Endothelial cell of umbilical vein (primary cell): ENCODE measurements at regions not wholly inside any gene's neighbourhood (a gene's known extent, or its start where the extent isn't known, plus 50 kb on each side); places are given as distances from the start of the nearest gene placed in this dataset.

Experiments used
- BruUV-seq: library from RNA; stranded (reverse); fragments of 400-500 nt; replicated peaks from 2 replicates; lab custom pipeline; 2021; lab: Mats Ljungman, UMichigan
- CTCF ChIA-PET: fragments of 300-600, 350-600 bp; sonication (Branson Sonifier 250); formaldehyde crosslinking; loops from one replicate; lab custom pipeline; 2021; ENCODE audit warnings: antibody characterized with exemption, inconsistent platforms; lab: Charles Lee
- POLR2A ChIA-PET: fragments of 300-600, 350-600 bp; sonication (Branson Sonifier 250); formaldehyde crosslinking; loops from one replicate; lab custom pipeline; 2021; ENCODE audit warnings: antibody characterized with exemption, inconsistent platforms; lab: Charles Lee
- DNase-seq: peaks from one replicate; pipeline ENCODE4 v3.0.0-alpha.2; 2011; ENCODE audit warnings: low read depth, low spot score
- FAIRE-seq: peaks from 2 replicates; lab custom pipeline; 2011; peaks lifted over from hg19 to GRCh38; lab: Jason Lieb, UNC
- H2AFZ ChIP-seq: 2 replicates; pipeline ENCODE4 v1.6.0; 2012; ENCODE audit warnings: low read depth, low read length, control low read depth, inconsistent platforms
- H3K27ac ChIP-seq: 2 replicates; pipeline ENCODE4 v1.5.1; 2011; ENCODE audit warnings: low read depth, mild to moderate bottlenecking, control low read depth, low read length, moderate library complexity; ENCODE audit not compliant: insufficient read depth
- H3K27me3 ChIP-seq, 2 experiments: 2 replicates each; pipeline versions ENCODE4 v1.6.0 to v1.6.1; 2011; ENCODE audit warnings: low read length in 2 of 2, mixed read lengths in 1 of 2; ENCODE audit not compliant: control insufficient read depth in 2 of 2, insufficient read depth in 2 of 2
- H3K36me3 ChIP-seq, 2 experiments: 2 replicates in 1 of 2; 3 replicates in 1 of 2; pipeline ENCODE4 v1.5.1; 2011; ENCODE audit warnings: low read length in 2 of 2, mild to moderate bottlenecking in 1 of 2, moderate library complexity in 1 of 2; ENCODE audit not compliant: control insufficient read depth in 2 of 2, insufficient read depth in 2 of 2; ENCODE audit errors: extremely low read depth in 1 of 2
- H3K4me1 ChIP-seq: 3 replicates; pipeline ENCODE4 v1.5.1; 2011; ENCODE audit warnings: mild to moderate bottlenecking, low read length; ENCODE audit not compliant: control insufficient read depth, insufficient read depth; ENCODE audit errors: extremely low read depth
- H3K4me2 ChIP-seq: 2 replicates; pipeline ENCODE4 v1.6.1; 2011; ENCODE audit warnings: low read length, control low read depth, mixed read lengths; ENCODE audit not compliant: insufficient read depth
- H3K4me3 ChIP-seq, 3 experiments: fragments of 200-600 bp in 1 of 3; sonication (generic), shearing (Covaris generic) in 1 of 3; replicated peaks in 1 of 3; 2 replicates each; pipeline ENCODE4 v1.5.1; 2011 to 2016; ENCODE audit warnings: control low read depth in 3 of 3, low read length in 3 of 3, mild to moderate bottlenecking in 2 of 3, inconsistent platforms in 1 of 3, low read depth in 1 of 3, moderate library complexity in 1 of 3; ENCODE audit not compliant: insufficient read depth in 1 of 3
- H3K79me2 ChIP-seq: 2 replicates; pipeline ENCODE4 v1.6.0; 2012; ENCODE audit warnings: low read length, inconsistent platforms; ENCODE audit not compliant: control insufficient read depth, insufficient read depth
- H3K9ac ChIP-seq: replicated peaks from 2 replicates; pipeline ENCODE3; 2011; ENCODE audit warnings: low read length, control low read depth; ENCODE audit not compliant: insufficient read depth; ENCODE audit errors: extremely low read depth
- H3K9me1 ChIP-seq: replicated peaks from 3 replicates; pipeline ENCODE4 v1.6.0; 2011; ENCODE audit warnings: mild to moderate bottlenecking, low read length; ENCODE audit not compliant: control insufficient read depth, insufficient read depth; ENCODE audit errors: extremely low read depth
- H3K9me3 ChIP-seq: replicated peaks from 2 replicates; pipeline ENCODE4 v1.5.1; 2012; ENCODE audit warnings: low read length, inconsistent platforms; ENCODE audit not compliant: control insufficient read depth, insufficient read depth
- H4K20me1 ChIP-seq: replicated peaks from 2 replicates; pipeline ENCODE3; 2011; ENCODE audit warnings: mild to moderate bottlenecking, low read length; ENCODE audit not compliant: control insufficient read depth, insufficient read depth; ENCODE audit errors: extremely low read depth
- EZH2 ChIP-seq: IDR thresholded peaks from 2 replicates; pipeline ENCODE4 v1.6.1; 2012; ENCODE audit warnings: borderline replicate concordance, low read depth, mild to moderate bottlenecking, moderate library complexity, low read length, inconsistent platforms; ENCODE audit not compliant: severe bottlenecking
- FOS ChIP-seq: IDR thresholded peaks from 2 replicates; pipeline ENCODE4 v1.6.1; 2011; ENCODE audit warnings: mild to moderate bottlenecking, low read length, moderate library complexity, borderline replicate concordance; ENCODE audit not compliant: insufficient read depth
- GATA2 ChIP-seq: IDR thresholded peaks from 2 replicates; pipeline ENCODE4 v1.7.0; 2011; ENCODE audit warnings: low read depth, mild to moderate bottlenecking, moderate library complexity, mixed read lengths, low read length; ENCODE audit not compliant: insufficient read length, insufficient read depth
- JUN ChIP-seq: IDR thresholded peaks from 2 replicates; pipeline ENCODE4 v1.6.1; 2011; ENCODE audit warnings: borderline replicate concordance, low read depth; ENCODE audit not compliant: insufficient read length, insufficient read depth
- POLR2A ChIP-seq: IDR thresholded peaks from 2 replicates; pipeline ENCODE4 v1.6.1; 2012; ENCODE audit warnings: low read depth, mild to moderate bottlenecking, control low read depth, low read length
- dilution Hi-C: fragments of 300-500 bp; cut with MboI; formaldehyde crosslinking; loops from one replicate; pipeline ENCODE4 v1.15.0; 2019; ENCODE audit warnings: low sequenced_read_pairs; ENCODE audit not compliant: extremely low pct_ligation_motif_present
- intact Hi-C: fragments of 100-400 bp; cut with micrococcal nuclease; formaldehyde crosslinking; loops from one replicate; pipeline ENCODE4 v1.10.0; 2022
- TF ChIP-seq, protein P1 (sequence below), 2 donors: IDR thresholded peaks; 1 replicate in 1 of 2; 2 replicates in 1 of 2; pipeline ENCODE4 v1.5.1; 2011; ENCODE audit warnings: low read length in 2 of 2, mild to moderate bottlenecking in 2 of 2, moderate library complexity in 2 of 2, control low read depth in 1 of 2, inconsistent platforms in 1 of 2, low read depth in 1 of 2; ENCODE audit not compliant: insufficient read depth in 1 of 2; ENCODE audit errors: extremely low read depth in 1 of 2
- TF ChIP-seq, protein P2 (sequence below): IDR thresholded peaks from 2 replicates; pipeline ENCODE4 v1.6.1; 2011; ENCODE audit not compliant: insufficient read depth, insufficient read length

DNA sequence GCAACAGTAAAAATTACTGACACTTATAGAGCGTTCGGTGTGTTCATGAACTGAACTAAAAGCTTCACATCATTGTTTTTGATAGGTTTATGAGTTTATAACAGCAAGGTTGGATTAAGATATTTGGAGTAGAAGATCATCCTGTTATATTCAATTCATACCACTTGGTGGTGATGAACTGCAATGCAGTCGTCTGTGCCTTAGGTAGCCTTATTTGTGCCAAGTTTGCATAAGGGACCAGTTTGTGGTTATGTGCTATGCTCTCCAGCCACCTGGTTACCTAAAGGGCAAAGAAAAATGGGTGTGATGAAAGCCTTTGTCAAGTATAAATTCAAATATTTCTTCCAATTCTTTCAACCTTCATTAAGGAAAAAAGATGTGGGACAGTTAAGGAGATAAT, 150.9 kb upstream of the KCNH7 start:
- no peak overlapping the region for H3K4me2 ChIP-seq
- no peak for DNase-seq
- no peaks in the 10 kb centered on the region for H3K9me3 ChIP-seq
- H3K4me3 ChIP-seq = no peak overlapping the region
- ChIA-PET POLR2A (no interaction called here), CTCF (no interaction called here)
- no peaks in the 10 kb centered on the region for H3K27me3 ChIP-seq
- no peak for FAIRE-seq
- dilution Hi-C loops (no loop called here), intact Hi-C loops (no loop called here)
- no peaks in the 10 kb centered on the region for H3K9me1 ChIP-seq
- H3K27ac ChIP-seq = no peak overlapping the region
- no peaks in the 10 kb centered on the region for H4K20me1 ChIP-seq
- no peaks in the 10 kb centered on the region for H3K4me1 ChIP-seq
- TF ChIP-seq, protein P1, sequence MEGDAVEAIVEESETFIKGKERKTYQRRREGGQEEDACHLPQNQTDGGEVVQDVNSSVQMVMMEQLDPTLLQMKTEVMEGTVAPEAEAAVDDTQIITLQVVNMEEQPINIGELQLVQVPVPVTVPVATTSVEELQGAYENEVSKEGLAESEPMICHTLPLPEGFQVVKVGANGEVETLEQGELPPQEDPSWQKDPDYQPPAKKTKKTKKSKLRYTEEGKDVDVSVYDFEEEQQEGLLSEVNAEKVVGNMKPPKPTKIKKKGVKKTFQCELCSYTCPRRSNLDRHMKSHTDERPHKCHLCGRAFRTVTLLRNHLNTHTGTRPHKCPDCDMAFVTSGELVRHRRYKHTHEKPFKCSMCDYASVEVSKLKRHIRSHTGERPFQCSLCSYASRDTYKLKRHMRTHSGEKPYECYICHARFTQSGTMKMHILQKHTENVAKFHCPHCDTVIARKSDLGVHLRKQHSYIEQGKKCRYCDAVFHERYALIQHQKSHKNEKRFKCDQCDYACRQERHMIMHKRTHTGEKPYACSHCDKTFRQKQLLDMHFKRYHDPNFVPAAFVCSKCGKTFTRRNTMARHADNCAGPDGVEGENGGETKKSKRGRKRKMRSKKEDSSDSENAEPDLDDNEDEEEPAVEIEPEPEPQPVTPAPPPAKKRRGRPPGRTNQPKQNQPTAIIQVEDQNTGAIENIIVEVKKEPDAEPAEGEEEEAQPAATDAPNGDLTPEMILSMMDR (IDR thresholded peaks at IDR 0.05; ENCODE audit: extremely low read depth in 1 of 2, insufficient read depth in 1 of 2, low read depth in 1 of 2, low read length in 2 of 2) = no peak
- TF ChIP-seq EZH2 = no peak
- no peak for TF ChIP-seq JUN
- TF ChIP-seq GATA2 = no peak
- no peak for TF ChIP-seq FOS
- TF ChIP-seq POLR2A = no peak
- TF ChIP-seq, protein P2, sequence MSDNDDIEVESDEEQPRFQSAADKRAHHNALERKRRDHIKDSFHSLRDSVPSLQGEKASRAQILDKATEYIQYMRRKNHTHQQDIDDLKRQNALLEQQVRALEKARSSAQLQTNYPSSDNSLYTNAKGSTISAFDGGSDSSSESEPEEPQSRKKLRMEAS = no peak
- H3K36me3 ChIP-seq = no peaks in the 10 kb centered on the region
- no peak overlapping the region for H2AFZ ChIP-seq
- BruUV-seq = no TSS peak
- H3K9ac ChIP-seq = no peak overlapping the region
- no peaks in the 10 kb centered on the region for H3K79me2 ChIP-seq
